GM23248 (cell line): ENCODE measurements at regions not wholly inside any gene's neighbourhood (a gene's known extent, or its start where the extent isn't known, plus 50 kb on each side); places are given as distances from the start of the nearest gene placed in this dataset.

Experiments used
- DNase-seq: peaks from one replicate; pipeline ENCODE4 v3.0.0-alpha.2; 2015
- H2AFZ ChIP-seq: fragments of 200-600 bp; sonication (generic); 2 replicates; pipeline ENCODE4 v1.6.1; 2016; ENCODE audit warnings: antibody characterized with exemption
- H3F3A ChIP-seq: fragments of 200-600 bp; sonication (generic); 2 replicates; pipeline ENCODE4 v1.6.1; 2016; ENCODE audit warnings: mild to moderate bottlenecking, antibody characterized with exemption, mixed run types; ENCODE audit not compliant: insufficient read depth
- H3K27ac ChIP-seq: fragments of 200-600 bp; sonication (generic); 2 replicates; pipeline ENCODE4 v1.5.1; 2016; ENCODE audit warnings: mild to moderate bottlenecking
- H3K27me3 ChIP-seq: fragments of 200-600 bp; sonication (generic); replicated peaks from 2 replicates; pipeline ENCODE4 v1.6.1; 2016; ENCODE audit warnings: mild to moderate bottlenecking; ENCODE audit not compliant: insufficient read depth
- H3K36me3 ChIP-seq: fragments of 200-600 bp; sonication (generic); 2 replicates; pipeline ENCODE4 v1.6.1; 2016; ENCODE audit warnings: low read depth, mild to moderate bottlenecking
- H3K4me1 ChIP-seq: fragments of 200-600 bp; sonication (generic); 2 replicates; pipeline ENCODE4 v1.6.1; 2016; ENCODE audit warnings: mild to moderate bottlenecking; ENCODE audit not compliant: insufficient read depth
- H3K4me2 ChIP-seq: fragments of 200-600 bp; sonication (generic); one replicate; pipeline ENCODE4 v1.6.1; 2016; ENCODE audit warnings: mild to moderate bottlenecking; ENCODE audit not compliant: unreplicated experiment
- H3K4me3 ChIP-seq: fragments of 200-600 bp; sonication (generic); 2 replicates; pipeline ENCODE4 v1.5.1; 2016; ENCODE audit warnings: mild to moderate bottlenecking
- H3K79me2 ChIP-seq: fragments of 200-600 bp; sonication (generic); 2 replicates; pipeline ENCODE4 v1.6.1; 2016; ENCODE audit warnings: mild to moderate bottlenecking; ENCODE audit not compliant: insufficient read depth
- H3K9ac ChIP-seq: fragments of 200-600 bp; sonication (generic); 2 replicates; pipeline ENCODE4 v1.6.1; 2016; ENCODE audit warnings: mild to moderate bottlenecking
- H3K9me2 ChIP-seq: fragments of 200-600 bp; sonication (generic); 2 replicates; pipeline ENCODE4 v1.6.1; 2016; ENCODE audit warnings: mixed run types, mild to moderate bottlenecking, moderate library complexity; ENCODE audit not compliant: insufficient read depth
- H3K9me3 ChIP-seq: fragments of 200-600 bp; sonication (generic); one replicate; pipeline ENCODE4 v1.6.1; 2017; ENCODE audit warnings: low read depth
- H4K20me1 ChIP-seq: fragments of 200-600 bp; sonication (generic); 2 replicates; pipeline ENCODE4 v1.6.0; 2016; ENCODE audit not compliant: insufficient read depth
- EZH2 ChIP-seq: fragments of 200-600 bp; sonication (generic); IDR thresholded peaks from 2 replicates; pipeline ENCODE4 v1.6.1; 2018; ENCODE audit warnings: antibody characterized with exemption, mild to moderate bottlenecking; ENCODE audit not compliant: insufficient read depth, poor library complexity, severe bottlenecking
- EZH2phosphoT487 ChIP-seq: fragments of 200-600 bp; sonication (generic); IDR thresholded peaks from 2 replicates; pipeline ENCODE4 v1.6.1; 2018; ENCODE audit warnings: antibody characterized with exemption, moderate library complexity, mild to moderate bottlenecking, low read depth; ENCODE audit not compliant: insufficient read depth
- WGBS, 2 experiments: methylation state at CpG; one replicate each; pipeline ENCODE4 v1.1.6; 2015 to 2017; ENCODE audit warnings: low lambda C conversion rate in 2 of 2, low coverage in 1 of 2; ENCODE audit errors: missing lambda C conversion rate in 2 of 2; 5-methylcytosine and 5-hydroxymethylcytosine counted together
- in situ Hi-C: fragments of 300-500 bp; cut with MboI; formaldehyde crosslinking; loops from 2 replicates; pipeline ENCODE4 v1.15.0; 2020

GRCh38 chr1:239270509-239270908, 115.9 kb upstream of the CHRM3 start:
- 19 to 26% methylated on average over 5 of the region's 5 CpGs for WGBS, 2 experiments
- Histone ChIP-seq H2AFZ (no peak overlapping the region), H4K20me1 (no peaks in the 10 kb centered on the region), H3K27ac (no peak overlapping the region), H3K9me2 (no peaks in the 10 kb centered on the region), H3K79me2 (no peaks in the 10 kb centered on the region), H3F3A (no peaks in the 10 kb centered on the region), H3K4me2 (no peak overlapping the region), H3K9me3 (no peaks in the 10 kb centered on the region), H3K36me3 (no peaks in the 10 kb centered on the region), H3K27me3 (no peaks in the 10 kb centered on the region), H3K9ac (no peak overlapping the region), H3K4me1 (no peaks in the 10 kb centered on the region), H3K4me3 (no peak overlapping the region)
- DNase-seq: no peak
- TF ChIP-seq EZH2 (no peak), EZH2phosphoT487 (no peak)
- in situ Hi-C loops: no loop called here

DNA sequence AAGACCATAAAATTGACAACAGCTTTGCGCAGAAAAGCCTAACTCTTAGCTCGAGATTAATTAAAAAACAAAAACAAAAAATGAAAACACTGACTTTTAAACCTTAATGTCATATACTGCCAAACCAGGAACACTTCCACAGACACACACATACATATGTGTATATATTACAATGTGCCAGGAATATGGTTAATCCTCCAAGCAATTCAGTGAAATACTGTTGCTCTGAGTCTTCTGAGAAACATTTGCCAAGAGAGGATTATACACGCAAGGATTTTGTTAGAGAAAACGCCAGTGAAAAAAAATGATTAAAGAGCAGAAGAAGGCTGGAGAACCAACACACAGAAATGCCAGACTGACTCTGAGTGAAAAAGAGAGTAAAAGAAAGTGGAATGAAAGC, 116.7 kb upstream of the CHRM3 start:
- no peaks in the 10 kb centered on the region for H4K20me1 ChIP-seq
- no peak overlapping the region for H3K27ac ChIP-seq
- 2 to 6% methylated on average over 4 of the region's 4 CpGs for WGBS, 2 experiments
- TF ChIP-seq EZH2phosphoT487 (no peak), EZH2 (no peak)
- no peak overlapping the region for H3K4me2 ChIP-seq
- no peaks in the 10 kb centered on the region for H3K27me3 ChIP-seq
- H3K9me2 ChIP-seq: no peaks in the 10 kb centered on the region
- no peak overlapping the region for H3K4me3 ChIP-seq
- H3K9me3 ChIP-seq: no peaks in the 10 kb centered on the region
- H2AFZ ChIP-seq: no peak overlapping the region
- H3K9ac ChIP-seq: no peak overlapping the region
- no peaks in the 10 kb centered on the region for H3F3A ChIP-seq
- no peaks in the 10 kb centered on the region for H3K36me3 ChIP-seq
- H3K4me1 ChIP-seq: no peaks in the 10 kb centered on the region
- H3K79me2 ChIP-seq: no peaks in the 10 kb centered on the region
- in situ Hi-C loops: no loop called here
- no peak for DNase-seq

DNA sequence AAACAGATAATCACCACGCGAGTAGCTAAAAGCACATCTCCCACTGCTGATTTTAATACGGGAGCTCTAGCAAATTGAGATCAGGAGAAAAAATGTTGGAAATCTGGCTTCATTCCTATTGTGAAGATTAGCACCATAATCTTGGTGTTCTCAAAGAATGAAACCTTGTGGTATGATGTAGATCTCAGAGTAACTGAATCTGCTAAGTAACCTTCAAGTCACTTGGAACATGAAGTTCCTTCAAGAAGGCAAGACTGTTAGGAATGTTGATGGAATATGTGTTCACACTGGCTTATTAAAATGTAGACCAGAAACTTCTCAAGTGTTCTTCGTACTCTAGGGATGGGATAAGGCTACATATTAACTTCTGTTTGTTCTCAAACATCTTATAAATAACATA, 117.4 kb upstream of the CHRM3 start:
- Histone ChIP-seq H3K79me2 (no peaks in the 10 kb centered on the region), H3K27ac (no peak overlapping the region), H2AFZ (no peak overlapping the region), H3K9ac (no peak overlapping the region), H3K36me3 (no peaks in the 10 kb centered on the region), H4K20me1 (no peaks in the 10 kb centered on the region), H3K27me3 (no peaks in the 10 kb centered on the region), H3F3A (no peaks in the 10 kb centered on the region), H3K9me2 (no peaks in the 10 kb centered on the region), H3K4me3 (no peak overlapping the region), H3K9me3 (no peaks in the 10 kb centered on the region), H3K4me2 (no peak overlapping the region), H3K4me1 (no peaks in the 10 kb centered on the region)
- in situ Hi-C loops: no loop called here
- TF ChIP-seq EZH2phosphoT487 (no peak), EZH2 (no peak)
- DNase-seq: no peak
- WGBS, 2 experiments: 10 to 14% methylated on average over 4 of the region's 4 CpGs

DNA sequence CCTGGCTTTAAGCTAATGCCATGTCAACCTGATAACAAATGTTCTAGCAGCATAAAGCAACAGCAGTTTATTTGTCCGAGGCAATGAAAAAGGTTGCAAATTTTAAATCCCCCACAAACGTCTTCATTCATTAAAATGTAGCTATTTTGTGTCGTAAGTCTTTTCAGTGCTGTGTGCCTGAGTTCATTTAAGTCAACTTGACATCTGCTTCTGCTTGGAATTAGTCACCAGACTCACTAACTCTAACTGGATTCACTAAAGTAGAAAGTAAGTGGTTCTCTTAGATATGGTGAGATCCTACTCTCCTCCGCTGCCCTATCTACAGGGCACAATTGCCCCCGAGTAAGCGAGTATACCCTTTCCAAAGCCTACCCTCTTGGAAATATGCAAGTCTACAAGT, 118.4 kb upstream of the CHRM3 start:
- no peak overlapping the region for H2AFZ ChIP-seq
- no peaks in the 10 kb centered on the region for H3K36me3 ChIP-seq
- H3K27ac ChIP-seq: no peak overlapping the region
- DNase-seq: no peak
- TF ChIP-seq EZH2phosphoT487: no peak
- no peak for TF ChIP-seq EZH2
- H3K4me1 ChIP-seq: no peaks in the 10 kb centered on the region
- no peaks in the 10 kb centered on the region for H3K79me2 ChIP-seq
- 12 to 14% methylated on average over 6 of the region's 6 CpGs for WGBS, 2 experiments
- no peaks in the 10 kb centered on the region for H4K20me1 ChIP-seq
- no peaks in the 10 kb centered on the region for H3K9me3 ChIP-seq
- no peak overlapping the region for H3K9ac ChIP-seq
- in situ Hi-C loops: no loop called here
- no peaks in the 10 kb centered on the region for H3K9me2 ChIP-seq
- H3F3A ChIP-seq: no peaks in the 10 kb centered on the region
- H3K27me3 ChIP-seq: no peaks in the 10 kb centered on the region
- no peak overlapping the region for H3K4me2 ChIP-seq
- H3K4me3 ChIP-seq: no peak overlapping the region

DNA sequence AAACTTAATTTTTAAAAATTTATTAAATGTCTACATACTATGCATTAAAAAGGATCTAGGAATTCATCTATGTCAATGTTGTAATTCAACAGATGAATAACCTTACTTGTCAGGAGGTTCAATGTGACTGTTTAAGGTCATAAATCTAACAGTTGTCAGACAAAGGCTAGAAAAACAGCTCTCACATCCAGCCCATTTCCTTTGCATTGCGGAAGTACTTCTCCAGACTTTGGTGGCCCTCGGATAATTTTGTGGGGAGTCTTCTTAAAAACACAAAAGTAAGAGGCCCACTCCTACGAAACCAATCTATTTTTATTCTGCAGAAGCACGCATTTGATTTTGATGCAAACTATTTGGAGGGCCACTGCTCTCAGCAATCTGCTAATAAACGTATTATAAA, 122.6 kb upstream of the CHRM3 start:
- no peaks in the 10 kb centered on the region for H3K27me3 ChIP-seq
- in situ Hi-C loops: no loop called here
- no peaks in the 10 kb centered on the region for H3K36me3 ChIP-seq
- H3K9me3 ChIP-seq: peaks cover 3% of the 10 kb centered on the region
- no peaks in the 10 kb centered on the region for H4K20me1 ChIP-seq
- no peaks in the 10 kb centered on the region for H3F3A ChIP-seq
- DNase-seq: no peak
- no peak for TF ChIP-seq EZH2
- no peak for TF ChIP-seq EZH2phosphoT487
- no peak overlapping the region for H3K4me3 ChIP-seq
- no peak overlapping the region for H3K4me2 ChIP-seq
- no peaks in the 10 kb centered on the region for H3K9me2 ChIP-seq
- H3K79me2 ChIP-seq: no peaks in the 10 kb centered on the region
- no peak overlapping the region for H3K9ac ChIP-seq
- H3K27ac ChIP-seq: no peak overlapping the region
- no peak overlapping the region for H2AFZ ChIP-seq
- 13 to 16% methylated on average over 5 of the region's 5 CpGs for WGBS, 2 experiments
- no peaks in the 10 kb centered on the region for H3K4me1 ChIP-seq
